ENCODE measurements at regions not wholly inside any gene's neighbourhood (a gene's known extent, or its start where the extent isn't known, plus 50 kb on each side); places are given as distances from the start of the nearest gene placed in this dataset.

DNA sequence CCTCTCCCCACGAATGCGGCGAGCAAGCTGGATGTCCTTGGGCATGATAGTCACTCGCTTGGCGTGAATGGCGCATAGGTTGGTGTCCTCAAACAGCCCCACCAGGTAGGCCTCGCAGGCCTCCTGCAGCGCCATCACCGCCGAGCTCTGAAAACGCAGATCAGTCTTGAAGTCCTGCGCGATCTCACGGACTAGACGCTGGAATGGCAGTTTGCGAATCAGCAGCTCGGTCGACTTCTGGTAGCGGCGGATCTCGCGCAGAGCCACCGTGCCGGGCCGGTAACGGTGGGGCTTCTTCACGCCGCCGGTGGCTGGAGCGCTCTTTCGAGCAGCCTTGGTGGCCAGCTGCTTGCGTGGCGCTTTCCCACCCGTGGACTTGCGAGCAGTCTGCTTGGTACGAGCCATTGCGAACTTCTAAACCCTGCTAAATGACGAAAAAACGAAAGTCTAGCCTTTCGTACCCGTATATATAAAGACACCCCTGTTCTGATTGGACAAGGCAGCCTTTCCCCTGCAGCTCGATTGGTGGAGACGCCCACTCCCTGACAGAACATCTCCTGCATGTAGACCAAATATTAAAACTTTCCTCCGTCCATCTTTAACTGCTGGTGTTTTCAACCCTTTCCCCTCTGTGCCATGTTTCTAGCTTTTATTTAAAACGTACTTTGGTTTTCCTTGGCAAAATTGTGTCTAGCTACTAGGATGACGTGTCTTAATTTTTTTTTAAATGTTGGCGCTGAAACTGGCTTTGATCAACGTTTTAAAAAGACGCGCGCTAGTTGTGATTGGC lies 109.8 kb downstream of the HFE start:
- DNase-seq (ENCODE audit: low spot score), result peak; percentile 89
- peak; percentile 55 for FAIRE-seq

DNA sequence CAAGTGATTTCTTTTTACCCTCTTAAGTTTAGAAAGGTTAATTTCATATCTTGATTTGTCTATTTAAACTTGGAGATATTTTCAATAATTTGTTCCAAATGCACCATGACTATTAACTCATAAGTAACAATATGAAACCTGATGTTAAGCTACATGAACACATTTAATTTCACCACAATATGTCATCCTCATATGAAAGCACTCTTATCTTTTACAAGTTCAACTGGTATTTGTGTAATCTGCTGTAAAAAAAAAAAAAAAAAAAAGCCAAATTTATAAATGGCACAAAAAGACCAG lies 110.4 kb downstream of the HFE start:
- FAIRE-seq (no peak), DNase-seq (ENCODE audit: low spot score) (no peak)

GRCh38 chr6:26197933-26198721 lies 110.9 kb downstream of the HFE start:
- peak; percentile 54 for DNase-seq (ENCODE audit: low spot score)
- no peak for FAIRE-seq

- FAIRE-seq (no peak), DNase-seq (ENCODE audit: low spot score) (peak; percentile 33)
These were observed 111.5 kb downstream of the HFE start for GRCh38 chr6:26198722-26199056.

GRCh38 chr6:26199057-26199772 lies 112.0 kb downstream of the HFE start:
- FAIRE-seq, result peak; percentile 85
- peak; percentile 96 for DNase-seq (ENCODE audit: low spot score)

DNA sequence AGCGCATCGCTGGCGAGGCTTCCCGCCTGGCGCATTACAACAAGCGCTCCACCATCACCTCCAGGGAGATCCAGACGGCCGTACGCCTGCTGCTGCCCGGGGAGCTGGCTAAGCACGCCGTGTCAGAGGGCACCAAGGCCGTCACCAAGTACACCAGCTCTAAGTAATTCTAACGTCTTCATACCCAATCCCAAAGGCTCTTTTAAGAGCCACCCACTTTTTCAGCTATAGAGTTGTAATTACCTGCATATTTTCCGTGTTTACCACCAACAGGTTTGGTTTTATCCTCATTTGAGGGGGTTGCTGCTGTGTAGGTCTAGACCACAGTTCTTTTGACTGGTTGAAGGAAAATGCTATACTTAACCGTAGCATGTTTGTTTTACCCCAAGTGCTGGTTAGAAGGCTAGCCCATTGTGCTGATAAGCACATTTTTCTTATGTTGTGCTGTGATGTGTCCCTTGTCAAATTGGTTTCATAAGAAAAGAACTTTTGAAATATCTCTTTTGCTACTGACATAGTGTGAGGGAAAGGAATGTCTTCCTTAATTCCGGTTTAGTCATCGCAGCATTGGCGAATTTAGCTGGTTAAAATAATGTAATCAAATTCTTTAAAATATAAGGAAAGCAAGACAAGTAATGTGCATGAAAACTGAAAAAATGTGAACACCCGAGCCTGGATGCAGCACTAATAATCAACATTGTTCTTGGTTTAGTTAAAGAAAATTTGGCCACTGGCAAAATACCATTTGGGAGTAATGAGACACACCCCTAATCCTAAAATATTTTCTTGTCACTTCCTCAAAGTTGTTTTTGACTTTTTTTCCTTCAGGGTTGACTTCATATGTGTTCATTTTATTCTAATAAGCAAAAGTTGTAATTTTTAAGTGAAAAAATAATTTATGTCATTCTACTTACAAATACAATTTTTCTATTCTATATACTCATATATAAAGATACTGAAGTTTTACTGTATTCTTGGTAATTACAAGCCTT lies 112.8 kb downstream of the HFE start:
- DNase-seq (ENCODE audit: low spot score) (peak; percentile 33), FAIRE-seq (no peak)

DNA sequence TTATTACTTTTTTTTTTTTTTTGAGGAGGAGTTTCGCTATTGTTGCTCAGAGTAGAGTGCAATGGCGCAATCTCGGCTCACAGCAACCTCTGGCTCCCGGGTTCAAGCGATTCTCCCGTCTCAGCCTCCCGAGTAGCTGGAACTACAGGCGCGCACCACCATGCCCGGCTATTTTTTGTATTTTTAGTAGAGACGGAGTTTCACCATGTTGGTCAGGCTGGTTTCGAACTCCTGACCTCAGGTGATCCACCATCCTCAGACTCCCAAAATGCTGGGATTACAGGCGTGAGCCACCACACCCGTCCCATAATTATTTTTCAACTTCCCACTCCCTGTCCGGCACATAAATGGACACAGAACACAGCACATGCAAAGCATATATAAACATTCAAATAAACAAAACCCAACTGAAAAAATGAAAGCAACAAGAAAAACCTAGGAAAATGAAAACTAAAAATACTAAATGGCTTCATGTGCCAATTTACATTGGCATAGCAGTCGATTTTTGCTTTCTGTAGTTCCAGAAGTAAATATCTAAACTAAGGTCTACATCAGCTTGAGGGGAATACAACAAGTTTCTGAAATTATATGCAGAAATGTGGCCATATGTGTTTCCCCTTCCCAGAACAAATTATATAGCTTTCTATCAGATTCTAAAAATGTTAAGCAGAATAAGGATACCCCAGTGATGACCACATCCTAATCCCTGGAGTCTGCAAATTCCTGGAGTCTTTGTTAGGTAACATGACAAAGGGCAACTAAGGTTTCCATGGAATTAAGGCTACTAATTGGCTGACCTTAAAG lies 113.9 kb downstream of the HFE start:
- DNase-seq (ENCODE audit: low spot score) (no peak), FAIRE-seq (no peak)

DNA sequence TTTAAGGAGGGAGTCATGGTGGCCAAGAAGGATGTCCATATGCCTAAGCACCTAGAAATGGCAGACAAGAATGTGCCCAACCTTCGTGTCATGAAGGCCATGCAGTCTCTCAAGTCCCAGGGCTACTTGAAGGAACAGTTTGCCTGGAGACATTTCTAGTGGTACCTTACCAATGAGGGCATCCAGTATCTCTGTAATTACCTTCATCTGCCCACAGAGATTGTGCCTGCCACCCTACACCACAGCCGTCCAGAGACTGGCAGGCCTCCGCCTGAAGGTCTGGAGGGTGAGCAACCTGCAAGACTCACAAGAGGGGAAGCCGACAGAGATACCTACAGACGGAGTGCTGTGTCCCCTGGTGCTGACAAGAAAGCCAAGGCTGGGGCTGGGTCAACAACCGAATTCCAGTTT lies 115.0 kb downstream of the HFE start:
- FAIRE-seq (no peak), DNase-seq (ENCODE audit: low spot score) (no peak)

DNA sequence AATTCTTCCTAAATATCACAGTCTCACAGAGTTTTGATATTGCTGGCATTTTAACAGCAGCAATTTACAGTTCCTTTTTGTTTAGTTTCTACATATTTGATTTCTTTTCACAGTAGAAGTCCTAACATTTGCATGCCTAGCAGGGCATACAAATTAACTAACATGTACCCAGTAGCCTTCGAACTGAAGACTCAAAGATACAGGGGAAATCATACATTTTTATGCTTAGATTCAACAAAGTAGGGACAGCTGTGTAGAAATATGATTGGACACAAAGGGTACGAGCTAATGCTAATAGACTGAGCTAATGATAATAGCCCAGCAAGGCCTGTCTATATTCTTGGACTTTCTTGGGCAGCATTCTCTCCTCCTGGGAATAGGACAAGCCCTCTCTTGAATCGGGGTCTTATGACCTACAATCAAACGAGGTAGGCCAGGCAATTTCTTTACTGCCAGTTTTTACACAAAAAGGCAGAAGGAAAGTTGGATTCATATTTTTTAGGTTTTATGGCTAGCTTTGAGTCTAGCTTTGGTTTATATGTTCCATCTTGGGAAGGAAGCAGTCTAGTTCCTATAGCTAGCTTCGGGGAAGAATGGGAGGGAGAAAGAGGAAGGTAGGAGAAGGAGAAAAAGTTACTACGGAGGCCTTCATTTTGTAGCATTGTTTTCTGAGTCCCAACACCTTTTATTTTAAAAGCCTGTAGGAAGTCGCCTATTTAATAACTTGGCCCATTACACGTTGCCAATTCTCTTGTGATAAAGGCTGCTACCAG lies 115.8 kb downstream of the HFE start:
- DNase-seq (ENCODE audit: low spot score) (no peak), FAIRE-seq (no peak)

DNA sequence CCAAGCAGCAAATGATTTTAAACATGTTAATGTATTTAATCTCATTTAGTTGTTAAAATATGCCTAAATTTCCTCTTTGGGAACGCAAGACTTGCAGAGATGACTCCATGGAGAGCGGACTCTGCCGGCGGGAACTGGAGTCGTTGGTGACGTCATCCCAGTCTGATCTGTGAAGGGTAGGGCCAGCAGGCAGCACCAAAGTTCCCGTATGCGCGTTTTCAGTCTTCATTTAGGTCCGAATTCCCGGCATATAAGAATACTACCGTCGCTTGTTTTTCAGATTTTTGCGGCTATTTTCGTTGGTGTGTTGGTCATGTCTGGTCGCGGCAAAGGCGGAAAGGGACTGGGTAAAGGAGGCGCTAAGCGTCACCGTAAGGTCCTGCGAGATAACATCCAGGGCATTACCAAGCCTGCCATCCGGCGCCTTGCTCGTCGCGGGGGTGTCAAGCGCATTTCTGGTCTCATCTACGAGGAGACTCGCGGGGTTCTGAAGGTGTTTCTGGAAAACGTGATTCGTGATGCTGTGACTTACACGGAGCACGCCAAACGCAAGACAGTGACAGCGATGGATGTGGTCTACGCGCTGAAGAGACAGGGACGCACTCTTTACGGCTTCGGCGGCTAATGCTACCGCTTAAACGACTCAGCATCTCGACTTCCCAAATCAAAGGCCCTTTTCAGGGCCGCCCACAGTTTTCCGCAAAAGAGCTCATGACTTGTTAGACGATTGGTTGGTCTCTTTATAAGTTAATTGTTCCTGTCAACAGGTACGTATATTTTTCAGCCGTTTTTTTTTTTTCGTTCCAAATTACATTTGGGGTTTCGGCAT lies 117.3 kb downstream of the HFE start:
- peak; percentile 61 for FAIRE-seq
- DNase-seq (ENCODE audit: low spot score), result peak; percentile 93

DNA sequence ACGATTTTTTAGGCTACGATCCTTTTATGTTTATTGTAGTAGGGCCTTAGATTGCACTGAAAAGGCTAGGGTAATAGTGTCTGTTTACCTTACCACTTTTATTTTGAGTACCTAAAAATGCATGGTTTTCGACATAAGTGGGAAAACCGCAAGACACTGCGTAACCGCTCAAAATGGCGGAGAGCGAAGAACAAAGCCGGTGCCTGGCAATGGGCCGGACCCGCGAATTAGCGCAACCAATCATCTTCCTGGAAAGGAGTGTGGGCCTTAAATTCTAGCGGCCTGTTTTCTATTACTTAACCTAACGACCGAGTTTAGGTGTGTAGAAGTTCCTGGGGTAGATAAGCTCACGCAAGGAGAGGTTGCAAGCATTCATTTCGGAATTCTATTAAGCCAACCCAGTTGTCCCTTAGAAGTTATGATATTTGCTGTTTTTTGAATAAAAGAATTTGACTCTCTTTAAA lies 118.0 kb downstream of the HFE start:
- FAIRE-seq (peak; percentile 38), DNase-seq (ENCODE audit: low spot score) (peak; percentile 76)

DNA sequence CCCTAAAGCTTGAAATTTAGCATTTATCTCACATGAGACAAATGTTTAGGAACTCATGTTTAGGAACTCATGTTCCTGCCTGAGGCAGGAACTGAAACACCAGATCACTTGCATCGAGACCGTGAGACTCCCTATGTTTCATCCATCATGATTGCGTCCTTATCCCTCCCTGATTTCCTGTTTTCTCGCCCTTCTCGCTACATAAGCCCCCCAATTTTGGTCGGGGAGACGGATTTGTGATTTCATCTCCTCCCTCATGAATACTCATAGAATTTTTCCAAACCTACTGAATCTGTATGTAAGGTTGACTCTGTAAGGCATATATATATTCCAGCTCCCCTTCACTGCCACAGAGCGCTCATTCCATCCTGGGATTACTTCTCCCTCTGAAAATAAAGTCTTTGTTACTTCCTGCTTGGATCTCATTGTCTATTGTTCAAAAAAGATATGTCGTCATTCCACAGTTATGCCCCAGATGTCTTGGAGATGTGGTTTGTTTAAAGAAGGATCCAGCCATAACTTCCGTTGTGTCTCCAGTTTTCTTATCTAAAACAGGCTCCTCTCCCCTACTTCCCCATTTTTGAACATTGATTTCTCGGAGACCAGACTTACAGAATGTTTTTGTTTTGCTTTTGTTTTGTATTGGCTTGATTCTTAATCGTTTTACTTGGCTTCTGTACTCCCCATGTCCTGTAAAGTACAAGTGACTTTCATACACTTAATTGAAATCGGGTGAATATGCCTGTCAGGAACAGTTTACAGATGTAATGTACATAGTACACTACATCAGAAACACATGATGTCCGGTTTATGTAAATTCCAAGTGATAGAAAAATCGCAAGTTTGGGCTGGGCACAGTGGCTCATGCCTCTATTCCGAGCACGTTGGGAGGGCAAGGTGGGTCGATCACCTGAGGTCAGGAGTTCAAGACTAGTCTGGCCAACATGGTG lies 118.7 kb downstream of the HFE start:
- FAIRE-seq, result peak; percentile 59
- DNase-seq (ENCODE audit: low spot score), result peak; percentile 90

DNA sequence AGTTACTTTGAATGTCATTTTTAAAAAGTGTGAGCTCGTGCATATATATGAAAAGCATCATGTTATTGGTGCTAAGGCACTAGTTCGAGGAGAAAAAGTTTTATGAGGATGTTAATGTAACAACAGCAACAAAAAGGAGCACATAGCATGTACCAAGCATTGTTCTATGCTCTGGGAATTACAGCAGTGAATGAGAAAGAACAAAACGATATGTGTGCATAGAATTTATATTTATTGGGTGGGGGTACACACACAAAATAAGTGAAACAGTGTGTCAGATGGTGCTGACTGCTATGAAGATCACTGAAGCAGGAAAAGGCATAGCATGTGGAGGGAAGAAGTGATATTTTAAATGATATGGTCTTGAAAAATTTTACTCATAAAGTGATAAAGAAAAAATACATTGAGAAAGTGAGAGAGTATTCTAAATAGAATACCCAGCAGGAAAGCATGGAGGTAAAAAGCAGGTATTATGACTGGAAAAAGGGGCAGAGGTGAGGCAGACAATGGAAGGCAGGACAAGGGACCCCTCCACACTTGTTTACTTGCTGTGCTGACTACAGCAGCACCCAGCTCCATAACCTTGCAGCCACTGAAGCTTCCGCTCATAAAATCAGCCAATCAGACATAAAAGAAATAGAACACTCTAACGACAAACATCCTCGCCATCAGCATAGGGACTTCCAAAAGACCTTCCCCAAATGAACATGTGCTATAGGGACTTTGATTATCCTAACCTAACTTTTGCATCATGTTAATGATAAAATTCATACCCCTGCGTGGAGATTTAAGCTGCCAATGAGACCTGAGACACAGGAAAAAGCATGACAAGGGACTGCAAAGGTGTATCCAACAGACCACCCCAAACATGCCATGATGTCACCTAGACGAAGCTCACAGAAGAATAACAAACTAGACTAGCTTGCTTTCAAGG lies 119.9 kb downstream of the HFE start:
- DNase-seq (ENCODE audit: low spot score) (no peak), FAIRE-seq (no peak)

- no peak for DNase-seq (ENCODE audit: low spot score)
- no peak for FAIRE-seq
These were observed 124.7 kb downstream of the HFE start for GRCh38 chr6:26211963-26212362.

GRCh38 chr6:26213334-26214075 lies 126.3 kb downstream of the HFE start:
- no peak for DNase-seq (ENCODE audit: low spot score)
- FAIRE-seq, result no peak

Data from RCC 7860 (cell line).